ENCODE measurements at regions not wholly inside any gene's neighbourhood (a gene's known extent, or its start where the extent isn't known, plus 50 kb on each side); places are given as distances from the start of the nearest gene placed in this dataset.
A peak's percentile ranks its signal among the peaks of the same experiment; 100 is the strongest.
"Not testable (repeated sequence)": the region's sequence is repeated elsewhere in the genome, so short reads cannot be mapped to it uniquely, and the experiment has no call there.

DNA sequence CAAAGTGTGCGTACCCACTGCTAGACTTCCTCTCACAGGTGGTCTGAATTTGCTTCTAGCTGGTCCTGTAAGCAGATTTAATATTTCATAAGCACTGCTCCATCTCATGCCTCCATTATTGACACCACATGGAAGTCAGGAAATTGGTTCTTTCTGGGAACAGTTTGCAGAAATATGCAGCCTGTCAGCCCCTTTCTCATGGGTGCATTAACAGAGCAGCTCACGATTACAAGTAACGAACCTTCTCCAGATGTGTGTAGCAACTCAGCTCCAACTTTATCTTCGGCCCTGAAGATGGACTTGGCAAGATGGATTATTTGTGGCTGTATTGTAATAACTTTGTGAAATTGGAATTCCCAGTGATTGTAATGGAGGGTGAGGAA lies 214.5 kb upstream of the DDHD1 start:
- no peak for DNase-seq
- intact Hi-C loops (cut with DNase I) = no loop called here

DNA sequence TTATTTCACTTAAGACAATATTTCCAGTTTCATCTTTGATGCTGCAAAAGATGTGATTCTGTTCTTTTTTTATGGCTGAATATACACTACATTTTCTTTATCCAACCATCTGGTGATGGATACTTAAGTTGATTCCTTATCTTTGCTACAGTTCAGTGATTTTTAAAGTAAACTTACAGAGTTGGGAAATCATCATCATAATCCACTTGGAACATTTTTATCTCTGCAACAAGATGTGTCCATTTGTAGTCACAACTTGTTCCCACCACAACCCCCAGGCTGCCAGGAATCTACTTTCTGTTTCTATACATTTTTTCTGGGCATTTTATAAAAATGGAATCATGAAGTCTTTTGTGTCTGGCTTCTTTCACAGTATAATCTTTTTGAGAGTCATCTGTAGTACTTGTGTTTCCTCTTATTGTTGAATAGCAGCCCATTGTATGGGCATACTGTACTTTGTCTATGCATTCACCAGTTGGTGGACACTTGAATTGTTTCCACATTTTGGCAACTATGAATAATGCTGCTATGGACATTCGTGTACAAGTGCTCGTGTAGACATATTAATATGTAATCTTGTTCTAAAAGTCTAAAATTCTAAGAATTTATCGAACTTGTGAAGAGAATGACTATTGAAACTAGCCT lies 212.5 kb upstream of the DDHD1 start:
- H3K27ac ChIP-seq = no peak overlapping the region
- WGBS, 2 donors = 86 to 92% methylated on average over 3 of the region's 3 CpGs
- H3K36me3 ChIP-seq = no peaks in the 10 kb centered on the region
- no peak for DNase-seq
- intact Hi-C loops (cut with DNase I) = no loop called here
- no peak for TF ChIP-seq EP300 (IDR thresholded peaks at IDR 0.05)
- no peak for TF ChIP-seq POLR2A (IDR thresholded peaks at IDR 0.05)
- H3K27me3 ChIP-seq = no peaks in the 10 kb centered on the region
- H3K4me3 ChIP-seq = no peak overlapping the region
- H3K9me3 ChIP-seq = no peaks in the 10 kb centered on the region
- peaks cover 0 to 14% (median 9%) of the 10 kb centered on the region in 4 donors for H3K4me1 ChIP-seq

More for the DNA sequence above, 214.5 kb upstream of the DDHD1 start:
- H3K4me3 ChIP-seq = no peak overlapping the region
- TF ChIP-seq POLR2A (IDR thresholded peaks at IDR 0.05) (no peak), POLR2AphosphoS5 (IDR thresholded peaks at IDR 0.05) (no peak), EP300 (IDR thresholded peaks at IDR 0.05) (no peak)
- TF ChIP-seq, protein P1, sequence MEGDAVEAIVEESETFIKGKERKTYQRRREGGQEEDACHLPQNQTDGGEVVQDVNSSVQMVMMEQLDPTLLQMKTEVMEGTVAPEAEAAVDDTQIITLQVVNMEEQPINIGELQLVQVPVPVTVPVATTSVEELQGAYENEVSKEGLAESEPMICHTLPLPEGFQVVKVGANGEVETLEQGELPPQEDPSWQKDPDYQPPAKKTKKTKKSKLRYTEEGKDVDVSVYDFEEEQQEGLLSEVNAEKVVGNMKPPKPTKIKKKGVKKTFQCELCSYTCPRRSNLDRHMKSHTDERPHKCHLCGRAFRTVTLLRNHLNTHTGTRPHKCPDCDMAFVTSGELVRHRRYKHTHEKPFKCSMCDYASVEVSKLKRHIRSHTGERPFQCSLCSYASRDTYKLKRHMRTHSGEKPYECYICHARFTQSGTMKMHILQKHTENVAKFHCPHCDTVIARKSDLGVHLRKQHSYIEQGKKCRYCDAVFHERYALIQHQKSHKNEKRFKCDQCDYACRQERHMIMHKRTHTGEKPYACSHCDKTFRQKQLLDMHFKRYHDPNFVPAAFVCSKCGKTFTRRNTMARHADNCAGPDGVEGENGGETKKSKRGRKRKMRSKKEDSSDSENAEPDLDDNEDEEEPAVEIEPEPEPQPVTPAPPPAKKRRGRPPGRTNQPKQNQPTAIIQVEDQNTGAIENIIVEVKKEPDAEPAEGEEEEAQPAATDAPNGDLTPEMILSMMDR (IDR thresholded peaks at IDR 0.05) = no peak
- no peaks in the 10 kb centered on the region for H3K36me3 ChIP-seq
- peaks cover 0 to 14% (median 9%) of the 10 kb centered on the region in 4 donors for H3K4me1 ChIP-seq
- 80 to 83% methylated on average over 4 of the region's 4 CpGs for WGBS, 2 donors
- H3K27ac ChIP-seq = peak overlapping the region in 3 of 4 donors; percentile 19 to 27 (median 22)
- H3K27me3 ChIP-seq = no peaks in the 10 kb centered on the region
- no peaks in the 10 kb centered on the region for H3K9me3 ChIP-seq

DNA sequence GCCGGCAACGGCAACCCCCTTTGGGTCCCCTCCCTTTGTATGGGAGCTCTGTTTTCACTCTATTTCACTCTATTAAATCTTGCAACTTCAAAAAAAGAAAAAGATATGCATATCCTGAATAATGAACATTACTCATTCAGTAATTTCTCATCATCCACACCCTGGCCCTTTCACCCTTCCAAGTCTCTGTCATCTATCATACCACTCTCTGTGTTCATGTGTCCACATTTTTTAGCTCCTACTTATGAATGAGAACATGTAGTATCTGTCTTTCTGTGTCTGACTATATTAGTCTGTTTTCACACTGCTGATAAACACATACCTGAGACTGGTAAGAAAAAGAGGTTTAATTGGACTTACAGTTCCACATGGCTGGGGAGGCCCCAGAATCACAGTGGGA lies 209.8 kb upstream of the DDHD1 start:
- H3K27ac ChIP-seq; H3K27me3 ChIP-seq; H3K9me3 ChIP-seq; H3K4me1 ChIP-seq; intact Hi-C loops (cut with DNase I); H3K36me3 ChIP-seq; H3K4me3 ChIP-seq; DNase-seq: not testable (repeated sequence)
- WGBS, 2 donors = 91 to 94% methylated on average over 2 of the region's 2 CpGs

DNA sequence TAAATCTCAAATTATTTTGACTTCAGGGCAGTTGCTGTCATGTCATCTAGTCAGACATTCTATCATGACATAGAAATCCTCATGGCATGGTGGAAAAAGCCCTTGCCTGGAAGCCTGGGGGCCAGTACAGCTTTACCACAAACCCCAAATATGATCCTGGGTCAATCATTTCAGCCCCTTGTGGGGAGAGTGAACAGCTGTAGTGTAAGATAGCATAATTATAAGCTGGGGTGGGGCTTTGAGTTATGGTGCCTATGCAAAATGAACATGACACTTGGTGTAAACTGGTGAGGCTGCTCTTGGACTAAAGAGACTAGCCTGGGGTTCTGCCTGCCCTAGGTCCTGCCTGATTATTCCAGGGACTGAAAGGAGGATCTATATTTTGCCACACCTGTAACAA lies 207.7 kb upstream of the DDHD1 start:
- intact Hi-C loops (cut with DNase I) = no loop called here
- no peak for TF ChIP-seq POLR2A (IDR thresholded peaks at IDR 0.05)
- TF ChIP-seq, protein P1 (IDR thresholded peaks at IDR 0.05) = no peak
- TF ChIP-seq EP300 (IDR thresholded peaks at IDR 0.05) = no peak
- no peak for TF ChIP-seq POLR2AphosphoS5 (IDR thresholded peaks at IDR 0.05)
- DNase-seq = no peak

DNA sequence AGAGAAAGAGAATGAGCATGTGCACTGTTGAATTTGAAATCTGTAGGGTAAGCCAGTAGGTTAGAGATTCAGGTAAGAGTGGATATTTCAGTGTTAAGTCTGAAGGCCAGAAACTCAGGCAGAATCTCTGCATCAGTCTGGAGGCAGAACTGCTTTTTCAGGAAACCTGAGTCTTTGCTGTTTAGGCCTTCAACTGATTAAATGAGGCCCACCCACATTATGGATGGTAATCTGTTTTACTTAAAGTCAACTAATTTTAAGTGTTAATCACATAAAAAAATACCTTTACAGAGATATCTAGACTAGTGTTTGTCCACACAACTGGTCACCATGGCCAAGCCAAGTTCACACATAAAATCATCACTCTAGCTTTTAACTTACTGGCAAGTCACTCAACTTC lies 205.0 kb upstream of the DDHD1 start:
- no peaks in the 10 kb centered on the region for H3K36me3 ChIP-seq
- intact Hi-C loops (cut with DNase I) = no loop called here
- H3K4me3 ChIP-seq = no peak overlapping the region
- H3K27me3 ChIP-seq = no peaks in the 10 kb centered on the region
- H3K27ac ChIP-seq = no peak overlapping the region
- H3K9me3 ChIP-seq = no peaks in the 10 kb centered on the region
- DNase-seq = no peak
- no peak for TF ChIP-seq EP300 (IDR thresholded peaks at IDR 0.05)
- TF ChIP-seq POLR2A (IDR thresholded peaks at IDR 0.05) = no peak
- TF ChIP-seq, protein P1 (IDR thresholded peaks at IDR 0.05) = no peak
- no peak for TF ChIP-seq POLR2AphosphoS5 (IDR thresholded peaks at IDR 0.05)
- H3K4me1 ChIP-seq = peaks cover 0 to 9% (median 7%) of the 10 kb centered on the region in 4 donors

More for the DNA sequence above, 207.7 kb upstream of the DDHD1 start:
- H3K4me1 ChIP-seq = peaks cover 0 to 2% (median 1%) of the 10 kb centered on the region in 4 donors
- H3K36me3 ChIP-seq = no peaks in the 10 kb centered on the region
- no peaks in the 10 kb centered on the region for H3K9me3 ChIP-seq
- H3K27ac ChIP-seq = no peak overlapping the region
- no peaks in the 10 kb centered on the region for H3K27me3 ChIP-seq
- H3K4me3 ChIP-seq = no peak overlapping the region
